PFSK-1 (cell line): ENCODE measurements at regions not wholly inside any gene's neighbourhood (a gene's known extent, or its start where the extent isn't known, plus 50 kb on each side); places are given as distances from the start of the nearest gene placed in this dataset.

Source experiments
- POLR2AphosphoS5 ChIP-seq: IDR thresholded peaks from 2 replicates; pipeline ENCODE4 v1.6.1; 2012; ENCODE audit warnings: low read depth, mild to moderate bottlenecking, control low read depth, low read length, moderate library complexity
- SIN3A ChIP-seq: IDR thresholded peaks from 2 replicates; pipeline ENCODE4 v1.6.1; 2012; ENCODE audit warnings: mild to moderate bottlenecking, low read length, moderate library complexity, borderline replicate concordance; ENCODE audit not compliant: insufficient read depth
- TF ChIP-seq, protein P1 (sequence below), 2 experiments: IDR thresholded peaks; 2 replicates each; pipeline versions ENCODE4 v1.6.1 to v1.8.0; 2011 to 2012; ENCODE audit warnings: low read depth in 2 of 2, low read length in 2 of 2, control low read depth in 1 of 2, inconsistent platforms in 1 of 2, mild to moderate bottlenecking in 1 of 2, moderate library complexity in 1 of 2; ENCODE audit not compliant: insufficient read depth in 1 of 2

DNA sequence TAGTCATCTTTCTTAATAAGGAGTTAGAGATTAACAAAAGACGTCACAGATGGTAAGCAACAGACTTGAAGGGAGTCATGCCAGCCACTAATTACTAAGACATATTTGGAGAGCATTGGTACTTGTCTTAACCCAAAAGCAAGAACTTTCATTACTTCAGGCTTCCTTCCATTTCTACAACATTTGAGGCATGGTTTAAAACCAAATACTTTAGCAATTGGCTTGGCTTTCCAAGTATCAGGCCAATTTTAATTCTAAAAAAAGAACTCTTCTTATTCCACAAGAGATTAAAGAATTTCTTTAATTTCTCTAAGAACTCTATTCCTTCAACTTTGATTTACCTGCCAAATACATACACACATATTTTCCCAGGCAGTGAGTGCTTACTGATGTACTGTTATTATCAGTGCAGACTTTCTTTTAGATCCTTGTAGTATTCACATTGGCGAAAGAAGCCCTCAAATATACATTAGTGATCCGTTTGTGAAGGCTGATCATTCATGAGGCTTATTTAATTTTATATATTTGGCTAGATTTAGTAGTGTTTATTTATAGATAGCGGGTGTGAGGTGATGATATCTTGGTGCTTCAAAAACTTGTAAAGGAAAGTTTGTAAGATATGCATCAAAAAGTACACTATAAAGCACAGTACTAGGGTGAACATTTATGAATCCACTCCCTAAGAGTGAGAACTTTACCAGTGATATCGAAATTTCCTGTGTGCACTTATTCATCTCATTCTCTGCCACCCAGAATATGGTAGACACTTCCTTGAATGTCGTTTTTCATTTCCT lies 229.2 kb downstream of the MFSD1 start:
- TF ChIP-seq POLR2AphosphoS5 (no peak), SIN3A (no peak)
- TF ChIP-seq, protein P1, sequence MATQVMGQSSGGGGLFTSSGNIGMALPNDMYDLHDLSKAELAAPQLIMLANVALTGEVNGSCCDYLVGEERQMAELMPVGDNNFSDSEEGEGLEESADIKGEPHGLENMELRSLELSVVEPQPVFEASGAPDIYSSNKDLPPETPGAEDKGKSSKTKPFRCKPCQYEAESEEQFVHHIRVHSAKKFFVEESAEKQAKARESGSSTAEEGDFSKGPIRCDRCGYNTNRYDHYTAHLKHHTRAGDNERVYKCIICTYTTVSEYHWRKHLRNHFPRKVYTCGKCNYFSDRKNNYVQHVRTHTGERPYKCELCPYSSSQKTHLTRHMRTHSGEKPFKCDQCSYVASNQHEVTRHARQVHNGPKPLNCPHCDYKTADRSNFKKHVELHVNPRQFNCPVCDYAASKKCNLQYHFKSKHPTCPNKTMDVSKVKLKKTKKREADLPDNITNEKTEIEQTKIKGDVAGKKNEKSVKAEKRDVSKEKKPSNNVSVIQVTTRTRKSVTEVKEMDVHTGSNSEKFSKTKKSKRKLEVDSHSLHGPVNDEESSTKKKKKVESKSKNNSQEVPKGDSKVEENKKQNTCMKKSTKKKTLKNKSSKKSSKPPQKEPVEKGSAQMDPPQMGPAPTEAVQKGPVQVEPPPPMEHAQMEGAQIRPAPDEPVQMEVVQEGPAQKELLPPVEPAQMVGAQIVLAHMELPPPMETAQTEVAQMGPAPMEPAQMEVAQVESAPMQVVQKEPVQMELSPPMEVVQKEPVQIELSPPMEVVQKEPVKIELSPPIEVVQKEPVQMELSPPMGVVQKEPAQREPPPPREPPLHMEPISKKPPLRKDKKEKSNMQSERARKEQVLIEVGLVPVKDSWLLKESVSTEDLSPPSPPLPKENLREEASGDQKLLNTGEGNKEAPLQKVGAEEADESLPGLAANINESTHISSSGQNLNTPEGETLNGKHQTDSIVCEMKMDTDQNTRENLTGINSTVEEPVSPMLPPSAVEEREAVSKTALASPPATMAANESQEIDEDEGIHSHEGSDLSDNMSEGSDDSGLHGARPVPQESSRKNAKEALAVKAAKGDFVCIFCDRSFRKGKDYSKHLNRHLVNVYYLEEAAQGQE (IDR thresholded peaks at IDR 0.05; ENCODE audit: insufficient read depth in 1 of 2, low read depth in 2 of 2, low read length in 2 of 2), result no peak
